Ovary (tissue), 7 donors: ENCODE measurements at regions not wholly inside any gene's neighbourhood (a gene's known extent, or its start where the extent isn't known, plus 50 kb on each side); places are given as distances from the start of the nearest gene placed in this dataset.

ENCODE experiments used
- DNase-seq, 5 donors: peaks; one replicate each; pipeline ENCODE4 v3.0.0-alpha.2; 2019 to 2020
- H3K27ac ChIP-seq, 2 donors: fragments of 200-600 bp; one replicate each; pipeline versions ENCODE4 v1.5.1 to v1.8.0; 2019 to 2022
- H3K27me3 ChIP-seq: fragments of 200-600 bp; one replicate; pipeline ENCODE4 v1.8.0; 2022
- H3K36me3 ChIP-seq: fragments of 200-600 bp; sonication (generic); one replicate; pipeline ENCODE4 v1.5.1; 2019
- H3K4me1 ChIP-seq: one replicate; pipeline ENCODE4 v1.8.1; 2013; ENCODE audit warnings: mild to moderate bottlenecking, moderate library complexity; ENCODE audit not compliant: insufficient read depth
- H3K4me3 ChIP-seq: fragments of 200-600 bp; sonication (generic); one replicate; pipeline ENCODE4 v1.5.1; 2017
- H3K9me3 ChIP-seq, 2 donors: fragments of 200-600 bp in 1 of 2; sonication (generic) in 1 of 2; one replicate each; pipeline versions ENCODE4 v1.5.1 to v1.8.1; 2013 to 2019; ENCODE audit warnings: mild to moderate bottlenecking in 1 of 2, moderate library complexity in 1 of 2
- CTCF ChIP-seq, 3 donors: fragments of 450-650 bp in 2 of 3; fragments of 200-600 bp in 1 of 3; IDR thresholded peaks; one replicate each; pipeline versions ENCODE4 v1.5.1 to v1.8.0; 2016 to 2022; ENCODE audit warnings: antibody characterized with exemption in 3 of 3, mild to moderate bottlenecking in 1 of 3
- EP300 ChIP-seq: sonication (generic); formaldehyde crosslinking; IDR thresholded peaks from one replicate; pipeline ENCODE4 v1.6.1; 2017; ENCODE audit warnings: antibody characterized with exemption
- POLR2A ChIP-seq: fragments of 450-650 bp; IDR thresholded peaks from one replicate; pipeline ENCODE4 v1.6.1; 2017; ENCODE audit warnings: antibody characterized with exemption, mild to moderate bottlenecking, moderate library complexity
- WGBS, 3 donors: extraction: QIAGEN DNeasy Blood & Tissue Kit in 1 of 3; methylation state at CpG; one replicate each; pipeline versions ENCODE4 v1.1.5 to v1.1.7; 2013 to 2017; 5-methylcytosine and 5-hydroxymethylcytosine counted together
- intact Hi-C, 4 donors: fragments of 100-400 bp; cut with DNase I; formaldehyde crosslinking; loops; one replicate each; pipeline versions ENCODE4 v1.11.0 to v1.15.1; 2022 to 2023
- donor health status: DM: no; HTN: no; CAD: no; lungs with moderate emphysema.
- donor health status: DM: no; HTN: no; CAD: no.
- donor health status: Bipolar disorder and iron deficiency.
- donor health status: DM: no; HTN: no; CAD: no.
- donor health status: DM: yes; HTN: yes; CAD: no.

GRCh38 chr6:114863610-114864009, 520.8 kb upstream of the HS3ST5 start:
- DNase-seq, result no peak
- Histone ChIP-seq H3K4me3 (no peak overlapping the region), H3K4me1 (no peaks in the 10 kb centered on the region), H3K27ac (no peak overlapping the region), H3K36me3 (no peaks in the 10 kb centered on the region), H3K27me3 (no peaks in the 10 kb centered on the region), H3K9me3 (no peaks in the 10 kb centered on the region)
- 55 to 69% (median 65%) methylated on average over 2 of the region's 2 CpGs for WGBS, 3 donors
- intact Hi-C loops, result no loop called here
- TF ChIP-seq EP300 (no peak), POLR2A (no peak)

GRCh38 chr6:114862819-114863218, 520.0 kb upstream of the HS3ST5 start:
- H3K4me3 ChIP-seq, result no peak overlapping the region
- 71 to 73% (median 72%) methylated on average over 2 of the region's 2 CpGs for WGBS, 3 donors
- DNase-seq, result no peak
- H3K27ac ChIP-seq, result no peak overlapping the region
- intact Hi-C loops, result no loop called here
- no peaks in the 10 kb centered on the region for H3K9me3 ChIP-seq
- no peaks in the 10 kb centered on the region for H3K27me3 ChIP-seq
- TF ChIP-seq POLR2A (no peak), EP300 (no peak), CTCF (IDR thresholded peaks at IDR 0.05) (no peak)
- no peaks in the 10 kb centered on the region for H3K36me3 ChIP-seq
- no peaks in the 10 kb centered on the region for H3K4me1 ChIP-seq

- no peak overlapping the region for H3K4me3 ChIP-seq
- no peaks in the 10 kb centered on the region for H3K4me1 ChIP-seq
- H3K9me3 ChIP-seq, result no peaks in the 10 kb centered on the region
- intact Hi-C loops, result no loop called here
- no peak overlapping the region for H3K27ac ChIP-seq
- TF ChIP-seq POLR2A, result no peak
- TF ChIP-seq CTCF (IDR thresholded peaks at IDR 0.05), result no peak
- no peak for TF ChIP-seq EP300
- no peaks in the 10 kb centered on the region for H3K27me3 ChIP-seq
- no peaks in the 10 kb centered on the region for H3K36me3 ChIP-seq
- DNase-seq, result no peak
- 91 to 97% (median 96%) methylated on average over 1 of the region's 1 CpG for WGBS, 3 donors
Observed at GRCh38 chr6:114862064-114862463, 519.2 kb upstream of the HS3ST5 start.

- WGBS, 3 donors, result 71 to 79% (median 78%) methylated on average over 1 of the region's 1 CpG
- H3K27me3 ChIP-seq, result no peaks in the 10 kb centered on the region
- no peak overlapping the region for H3K27ac ChIP-seq
- DNase-seq, result no peak
- intact Hi-C loops, result no loop called here
- H3K4me3 ChIP-seq, result no peak overlapping the region
- no peaks in the 10 kb centered on the region for H3K9me3 ChIP-seq
- H3K36me3 ChIP-seq, result no peaks in the 10 kb centered on the region
- no peak for TF ChIP-seq EP300
- TF ChIP-seq POLR2A, result no peak
- TF ChIP-seq CTCF (IDR thresholded peaks at IDR 0.05), result no peak
- H3K4me1 ChIP-seq, result no peaks in the 10 kb centered on the region
Observed at GRCh38 chr6:114844359-114844758, 501.5 kb upstream of the HS3ST5 start.

DNA sequence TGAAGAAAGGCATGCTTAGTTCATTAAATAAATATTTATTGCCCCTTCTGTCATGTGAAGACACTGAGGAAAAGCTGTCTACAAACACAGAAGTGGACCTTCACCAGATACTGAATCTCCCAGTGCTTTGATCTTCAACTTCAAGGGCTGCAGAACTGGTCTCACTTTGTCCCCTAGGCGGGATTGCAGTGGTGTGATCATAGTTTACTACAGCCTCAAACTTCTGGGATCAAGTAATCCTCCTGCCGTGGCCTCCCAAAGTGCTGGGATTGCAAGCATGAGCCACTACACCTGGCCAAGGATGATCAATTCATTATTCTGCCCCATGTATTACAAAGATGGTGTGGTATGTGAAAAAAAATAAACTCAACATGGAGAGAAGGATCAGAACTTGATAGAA, 496.2 kb upstream of the HS3ST5 start:
- no peaks in the 10 kb centered on the region for H3K9me3 ChIP-seq
- no peaks in the 10 kb centered on the region for H3K36me3 ChIP-seq
- no peak overlapping the region for H3K4me3 ChIP-seq
- no peak overlapping the region for H3K27ac ChIP-seq
- intact Hi-C loops, result no loop called here
- TF ChIP-seq POLR2A (no peak), CTCF (IDR thresholded peaks at IDR 0.05) (no peak), EP300 (no peak)
- H3K27me3 ChIP-seq, result no peaks in the 10 kb centered on the region
- no peak for DNase-seq
- no peaks in the 10 kb centered on the region for H3K4me1 ChIP-seq
- WGBS, 3 donors, result 79 to 91% (median 79%) methylated on average over 2 of the region's 2 CpGs
